ENCODE measurements at regions not wholly inside any gene's neighbourhood (a gene's known extent, or its start where the extent isn't known, plus 50 kb on each side); places are given as distances from the start of the nearest gene placed in this dataset.

- no peak for TF ChIP-seq CTCF (IDR thresholded peaks at IDR 0.05)
- TF ChIP-seq ATF2 (CRISPR knock-in tag; IDR thresholded peaks at IDR 0.05; ENCODE audit: borderline replicate concordance, low read depth) = no peak
- TF ChIP-seq ZNF138 (CRISPR knock-in tag; conservative IDR thresholded peaks at IDR 0.05) = no peak
- no peak for TF ChIP-seq HMGXB4 (CRISPR knock-in tag; IDR thresholded peaks at IDR 0.05)
- TF ChIP-seq NFYB (CRISPR knock-in tag; conservative IDR thresholded peaks at IDR 0.05; ENCODE audit: low read depth) = no peak
Measured at GRCh38 chr14:97149775-97150174, 352.6 kb downstream of the VRK1 start.

Measured in WTC11 (cell line).